Endothelial cell of umbilical vein (primary cell): ENCODE measurements at regions not wholly inside any gene's neighbourhood (a gene's known extent, or its start where the extent isn't known, plus 50 kb on each side); places are given as distances from the start of the nearest gene placed in this dataset.

ENCODE experiments used
- BruUV-seq: library from RNA; stranded (reverse); fragments of 400-500 nt; replicated peaks from 2 replicates; lab custom pipeline; 2021; lab: Mats Ljungman, UMichigan
- CTCF ChIA-PET: fragments of 300-600, 350-600 bp; sonication (Branson Sonifier 250); formaldehyde crosslinking; loops from one replicate; lab custom pipeline; 2021; ENCODE audit warnings: antibody characterized with exemption, inconsistent platforms; lab: Charles Lee
- POLR2A ChIA-PET: fragments of 300-600, 350-600 bp; sonication (Branson Sonifier 250); formaldehyde crosslinking; loops from one replicate; lab custom pipeline; 2021; ENCODE audit warnings: antibody characterized with exemption, inconsistent platforms; lab: Charles Lee
- DNase-seq: peaks from one replicate; pipeline ENCODE4 v3.0.0-alpha.2; 2011; ENCODE audit warnings: low read depth, low spot score
- FAIRE-seq: peaks from 2 replicates; lab custom pipeline; 2011; peaks lifted over from hg19 to GRCh38; lab: Jason Lieb, UNC
- H2AFZ ChIP-seq: 2 replicates; pipeline ENCODE4 v1.6.0; 2012; ENCODE audit warnings: low read depth, low read length, control low read depth, inconsistent platforms
- H3K27ac ChIP-seq: 2 replicates; pipeline ENCODE4 v1.5.1; 2011; ENCODE audit warnings: low read depth, mild to moderate bottlenecking, control low read depth, low read length, moderate library complexity; ENCODE audit not compliant: insufficient read depth
- H3K27me3 ChIP-seq, 2 experiments: 2 replicates each; pipeline versions ENCODE4 v1.6.0 to v1.6.1; 2011; ENCODE audit warnings: low read length in 2 of 2, mixed read lengths in 1 of 2; ENCODE audit not compliant: control insufficient read depth in 2 of 2, insufficient read depth in 2 of 2
- H3K36me3 ChIP-seq, 2 experiments: 2 replicates in 1 of 2; 3 replicates in 1 of 2; pipeline ENCODE4 v1.5.1; 2011; ENCODE audit warnings: low read length in 2 of 2, mild to moderate bottlenecking in 1 of 2, moderate library complexity in 1 of 2; ENCODE audit not compliant: control insufficient read depth in 2 of 2, insufficient read depth in 2 of 2; ENCODE audit errors: extremely low read depth in 1 of 2
- H3K4me1 ChIP-seq: 3 replicates; pipeline ENCODE4 v1.5.1; 2011; ENCODE audit warnings: mild to moderate bottlenecking, low read length; ENCODE audit not compliant: control insufficient read depth, insufficient read depth; ENCODE audit errors: extremely low read depth
- H3K4me2 ChIP-seq: 2 replicates; pipeline ENCODE4 v1.6.1; 2011; ENCODE audit warnings: low read length, control low read depth, mixed read lengths; ENCODE audit not compliant: insufficient read depth
- H3K4me3 ChIP-seq, 3 experiments: fragments of 200-600 bp in 1 of 3; sonication (generic), shearing (Covaris generic) in 1 of 3; replicated peaks in 1 of 3; 2 replicates each; pipeline ENCODE4 v1.5.1; 2011 to 2016; ENCODE audit warnings: control low read depth in 3 of 3, low read length in 3 of 3, mild to moderate bottlenecking in 2 of 3, inconsistent platforms in 1 of 3, low read depth in 1 of 3, moderate library complexity in 1 of 3; ENCODE audit not compliant: insufficient read depth in 1 of 3
- H3K79me2 ChIP-seq: 2 replicates; pipeline ENCODE4 v1.6.0; 2012; ENCODE audit warnings: low read length, inconsistent platforms; ENCODE audit not compliant: control insufficient read depth, insufficient read depth
- H3K9ac ChIP-seq: replicated peaks from 2 replicates; pipeline ENCODE3; 2011; ENCODE audit warnings: low read length, control low read depth; ENCODE audit not compliant: insufficient read depth; ENCODE audit errors: extremely low read depth
- H3K9me1 ChIP-seq: replicated peaks from 3 replicates; pipeline ENCODE4 v1.6.0; 2011; ENCODE audit warnings: mild to moderate bottlenecking, low read length; ENCODE audit not compliant: control insufficient read depth, insufficient read depth; ENCODE audit errors: extremely low read depth
- H3K9me3 ChIP-seq: replicated peaks from 2 replicates; pipeline ENCODE4 v1.5.1; 2012; ENCODE audit warnings: low read length, inconsistent platforms; ENCODE audit not compliant: control insufficient read depth, insufficient read depth
- H4K20me1 ChIP-seq: replicated peaks from 2 replicates; pipeline ENCODE3; 2011; ENCODE audit warnings: mild to moderate bottlenecking, low read length; ENCODE audit not compliant: control insufficient read depth, insufficient read depth; ENCODE audit errors: extremely low read depth
- EZH2 ChIP-seq: IDR thresholded peaks from 2 replicates; pipeline ENCODE4 v1.6.1; 2012; ENCODE audit warnings: borderline replicate concordance, low read depth, mild to moderate bottlenecking, moderate library complexity, low read length, inconsistent platforms; ENCODE audit not compliant: severe bottlenecking
- FOS ChIP-seq: IDR thresholded peaks from 2 replicates; pipeline ENCODE4 v1.6.1; 2011; ENCODE audit warnings: mild to moderate bottlenecking, low read length, moderate library complexity, borderline replicate concordance; ENCODE audit not compliant: insufficient read depth
- GATA2 ChIP-seq: IDR thresholded peaks from 2 replicates; pipeline ENCODE4 v1.7.0; 2011; ENCODE audit warnings: low read depth, mild to moderate bottlenecking, moderate library complexity, mixed read lengths, low read length; ENCODE audit not compliant: insufficient read length, insufficient read depth
- JUN ChIP-seq: IDR thresholded peaks from 2 replicates; pipeline ENCODE4 v1.6.1; 2011; ENCODE audit warnings: borderline replicate concordance, low read depth; ENCODE audit not compliant: insufficient read length, insufficient read depth
- MYC ChIP-seq: IDR thresholded peaks from one replicate; pipeline ENCODE4 v1.6.1; 2011; ENCODE audit warnings: mild to moderate bottlenecking, low read depth, low read length
- POLR2A ChIP-seq: IDR thresholded peaks from 2 replicates; pipeline ENCODE4 v1.6.1; 2012; ENCODE audit warnings: low read depth, mild to moderate bottlenecking, control low read depth, low read length
- POLR2AphosphoS5 ChIP-seq: IDR thresholded peaks from 2 replicates; pipeline ENCODE4 v1.6.1; 2012; ENCODE audit warnings: low read depth, mild to moderate bottlenecking, control low read depth, low read length, moderate library complexity; ENCODE audit not compliant: insufficient read depth
- dilution Hi-C: fragments of 300-500 bp; cut with MboI; formaldehyde crosslinking; loops from one replicate; pipeline ENCODE4 v1.15.0; 2019; ENCODE audit warnings: low sequenced_read_pairs; ENCODE audit not compliant: extremely low pct_ligation_motif_present
- intact Hi-C: fragments of 100-400 bp; cut with micrococcal nuclease; formaldehyde crosslinking; loops from one replicate; pipeline ENCODE4 v1.10.0; 2022
- TF ChIP-seq, protein P1 (sequence below), 2 donors: IDR thresholded peaks; 1 replicate in 1 of 2; 2 replicates in 1 of 2; pipeline ENCODE4 v1.5.1; 2011; ENCODE audit warnings: low read length in 2 of 2, mild to moderate bottlenecking in 2 of 2, moderate library complexity in 2 of 2, control low read depth in 1 of 2, inconsistent platforms in 1 of 2, low read depth in 1 of 2; ENCODE audit not compliant: insufficient read depth in 1 of 2; ENCODE audit errors: extremely low read depth in 1 of 2
- TF ChIP-seq, protein P2 (sequence below): IDR thresholded peaks from 2 replicates; pipeline ENCODE4 v1.6.1; 2011; ENCODE audit not compliant: insufficient read depth, insufficient read length

DNA sequence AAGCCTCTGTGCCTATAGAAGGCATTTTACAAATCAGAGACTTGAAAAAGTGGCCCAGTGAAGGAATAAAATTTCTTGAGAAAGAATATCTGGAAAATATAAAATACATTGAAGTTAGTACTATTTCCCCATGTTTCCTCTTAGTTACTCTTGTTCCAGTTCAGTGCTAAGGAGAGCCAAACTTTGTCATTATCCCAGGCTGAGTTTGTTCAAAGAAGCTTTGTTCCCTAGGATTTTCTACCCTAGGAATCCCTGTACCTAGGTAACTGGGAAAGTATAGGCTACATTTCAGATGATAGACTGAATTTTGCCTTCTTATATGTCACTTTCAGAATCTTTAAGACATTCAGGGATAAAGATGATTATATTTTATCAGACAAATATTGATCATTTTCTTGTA, 1395.7 kb upstream of the MAP3K7 start:
- BruUV-seq = no TSS peak
- intact Hi-C loops = no loop called here
- H2AFZ ChIP-seq = no peak overlapping the region
- FAIRE-seq (no peak), DNase-seq (no peak)
- H3K36me3 ChIP-seq = no peaks in the 10 kb centered on the region
- no peaks in the 10 kb centered on the region for H3K9me1 ChIP-seq
- H3K9ac ChIP-seq = no peak overlapping the region
- no peak overlapping the region for H3K4me3 ChIP-seq
- ChIA-PET CTCF (no interaction called here), POLR2A (no interaction called here)
- TF ChIP-seq POLR2AphosphoS5 (no peak), POLR2A (no peak), EZH2 (no peak), GATA2 (no peak), MYC (no peak), JUN (no peak), FOS (no peak)
- TF ChIP-seq, protein P1, sequence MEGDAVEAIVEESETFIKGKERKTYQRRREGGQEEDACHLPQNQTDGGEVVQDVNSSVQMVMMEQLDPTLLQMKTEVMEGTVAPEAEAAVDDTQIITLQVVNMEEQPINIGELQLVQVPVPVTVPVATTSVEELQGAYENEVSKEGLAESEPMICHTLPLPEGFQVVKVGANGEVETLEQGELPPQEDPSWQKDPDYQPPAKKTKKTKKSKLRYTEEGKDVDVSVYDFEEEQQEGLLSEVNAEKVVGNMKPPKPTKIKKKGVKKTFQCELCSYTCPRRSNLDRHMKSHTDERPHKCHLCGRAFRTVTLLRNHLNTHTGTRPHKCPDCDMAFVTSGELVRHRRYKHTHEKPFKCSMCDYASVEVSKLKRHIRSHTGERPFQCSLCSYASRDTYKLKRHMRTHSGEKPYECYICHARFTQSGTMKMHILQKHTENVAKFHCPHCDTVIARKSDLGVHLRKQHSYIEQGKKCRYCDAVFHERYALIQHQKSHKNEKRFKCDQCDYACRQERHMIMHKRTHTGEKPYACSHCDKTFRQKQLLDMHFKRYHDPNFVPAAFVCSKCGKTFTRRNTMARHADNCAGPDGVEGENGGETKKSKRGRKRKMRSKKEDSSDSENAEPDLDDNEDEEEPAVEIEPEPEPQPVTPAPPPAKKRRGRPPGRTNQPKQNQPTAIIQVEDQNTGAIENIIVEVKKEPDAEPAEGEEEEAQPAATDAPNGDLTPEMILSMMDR (IDR thresholded peaks at IDR 0.05; ENCODE audit: extremely low read depth in 1 of 2, insufficient read depth in 1 of 2, low read depth in 1 of 2, low read length in 2 of 2) = no peak
- TF ChIP-seq, protein P2, sequence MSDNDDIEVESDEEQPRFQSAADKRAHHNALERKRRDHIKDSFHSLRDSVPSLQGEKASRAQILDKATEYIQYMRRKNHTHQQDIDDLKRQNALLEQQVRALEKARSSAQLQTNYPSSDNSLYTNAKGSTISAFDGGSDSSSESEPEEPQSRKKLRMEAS = no peak
- no peaks in the 10 kb centered on the region for H3K79me2 ChIP-seq
- no peaks in the 10 kb centered on the region for H3K27me3 ChIP-seq
- dilution Hi-C loops = no loop called here
- no peak overlapping the region for H3K27ac ChIP-seq
- no peak overlapping the region for H3K4me2 ChIP-seq
- H4K20me1 ChIP-seq = no peaks in the 10 kb centered on the region
- H3K9me3 ChIP-seq = no peaks in the 10 kb centered on the region
- H3K4me1 ChIP-seq = no peaks in the 10 kb centered on the region
